ENCODE measurements at regions not wholly inside any gene's neighbourhood (a gene's known extent, or its start where the extent isn't known, plus 50 kb on each side); places are given as distances from the start of the nearest gene placed in this dataset.

GRCh38 chr4:169912996-169913395 lies 113.2 kb downstream of the MFAP3L start:
- H3K27ac ChIP-seq (ENCODE audit: low read depth in 1 of 2, low read length in 1 of 2): no peak overlapping the region
- no peak overlapping the region for H3K9ac ChIP-seq (ENCODE audit: insufficient read depth in 1 of 2, low read length in 2 of 2)
- no peak overlapping the region for H3K4me3 ChIP-seq
- H3K27me3 ChIP-seq (ENCODE audit: control insufficient read depth in 3 of 3, insufficient read depth in 3 of 3, low read length in 2 of 3): no peaks in the 10 kb centered on the region
- H3K36me3 ChIP-seq (ENCODE audit: control insufficient read depth in 4 of 4, insufficient read depth in 4 of 4, low read length in 4 of 4): no peaks in the 10 kb centered on the region
- peaks cover 0 to 6% (median 0%) of the 10 kb centered on the region in 4 donors for H3K9me3 ChIP-seq (ENCODE audit: control insufficient read depth in 4 of 4, insufficient read depth in 3 of 4, low read length in 3 of 4)
- WGBS, 2 donors: 85 to 89% methylated on average over 3 of the region's 3 CpGs
- ATAC-seq (ENCODE audit: insufficient read depth, low FRiP score) (no peak), DNase-seq (no peak)
- no peaks in the 10 kb centered on the region for H3K4me1 ChIP-seq (ENCODE audit: control insufficient read depth in 5 of 5, insufficient read depth in 5 of 5, low read length in 5 of 5)
- TF ChIP-seq CTCF (IDR thresholded peaks at IDR 0.05; ENCODE audit: control extremely low read depth, extremely low read depth): no peak

- no peaks in the 10 kb centered on the region for H3K4me1 ChIP-seq (ENCODE audit: control insufficient read depth in 5 of 5, insufficient read depth in 5 of 5, low read length in 5 of 5)
- no peaks in the 10 kb centered on the region for H3K27me3 ChIP-seq (ENCODE audit: control insufficient read depth in 3 of 3, insufficient read depth in 3 of 3, low read length in 2 of 3)
- H3K9me3 ChIP-seq (ENCODE audit: control insufficient read depth in 4 of 4, insufficient read depth in 3 of 4, low read length in 3 of 4): no peaks in the 10 kb centered on the region
- TF ChIP-seq CTCF (IDR thresholded peaks at IDR 0.05; ENCODE audit: control extremely low read depth, extremely low read depth): no peak
- DNase-seq (no peak), ATAC-seq (ENCODE audit: insufficient read depth, low FRiP score) (no peak)
- no peak overlapping the region for H3K9ac ChIP-seq (ENCODE audit: insufficient read depth in 1 of 2, low read length in 2 of 2)
- no peak overlapping the region for H3K27ac ChIP-seq (ENCODE audit: low read depth in 1 of 2, low read length in 1 of 2)
- H3K36me3 ChIP-seq (ENCODE audit: control insufficient read depth in 4 of 4, insufficient read depth in 4 of 4, low read length in 4 of 4): no peaks in the 10 kb centered on the region
- no peak overlapping the region for H3K4me3 ChIP-seq
- 49 to 53% methylated on average over 2 of the region's 2 CpGs for WGBS, 2 donors
Measured at GRCh38 chr4:169909897-169910296, 116.3 kb downstream of the MFAP3L start.

- no peaks in the 10 kb centered on the region for H3K4me1 ChIP-seq (ENCODE audit: control insufficient read depth in 5 of 5, insufficient read depth in 5 of 5, low read length in 5 of 5)
- H3K4me3 ChIP-seq: no peak overlapping the region
- WGBS, 2 donors: 78% methylated on average over 9 of the region's 9 CpGs
- H3K36me3 ChIP-seq (ENCODE audit: control insufficient read depth in 4 of 4, insufficient read depth in 4 of 4, low read length in 4 of 4): no peaks in the 10 kb centered on the region
- H3K9me3 ChIP-seq (ENCODE audit: control insufficient read depth in 4 of 4, insufficient read depth in 3 of 4, low read length in 3 of 4): no peaks in the 10 kb centered on the region
- no peaks in the 10 kb centered on the region for H3K27me3 ChIP-seq (ENCODE audit: control insufficient read depth in 3 of 3, insufficient read depth in 3 of 3, low read length in 2 of 3)
- ATAC-seq (ENCODE audit: insufficient read depth, low FRiP score): no peak
- DNase-seq: no peak
- H3K9ac ChIP-seq (ENCODE audit: insufficient read depth in 1 of 2, low read length in 2 of 2): no peak overlapping the region
- H3K27ac ChIP-seq (ENCODE audit: low read depth in 1 of 2, low read length in 1 of 2): no peak overlapping the region
- no peak for TF ChIP-seq CTCF (IDR thresholded peaks at IDR 0.05; ENCODE audit: control extremely low read depth, extremely low read depth)
Measured at GRCh38 chr4:169909479-169909878, 116.7 kb downstream of the MFAP3L start.

GRCh38 chr4:169907705-169908104 lies 118.5 kb downstream of the MFAP3L start:
- Histone ChIP-seq H3K9ac (ENCODE audit: insufficient read depth in 1 of 2, low read length in 2 of 2) (no peak overlapping the region), H3K4me3 (no peak overlapping the region), H3K27me3 (ENCODE audit: control insufficient read depth in 3 of 3, insufficient read depth in 3 of 3, low read length in 2 of 3) (no peaks in the 10 kb centered on the region), H3K4me1 (ENCODE audit: control insufficient read depth in 5 of 5, insufficient read depth in 5 of 5, low read length in 5 of 5) (no peaks in the 10 kb centered on the region), H3K9me3 (ENCODE audit: control insufficient read depth in 4 of 4, insufficient read depth in 3 of 4, low read length in 3 of 4) (no peaks in the 10 kb centered on the region), H3K27ac (ENCODE audit: low read depth in 1 of 2, low read length in 1 of 2) (no peak overlapping the region), H3K36me3 (ENCODE audit: control insufficient read depth in 4 of 4, insufficient read depth in 4 of 4, low read length in 4 of 4) (no peaks in the 10 kb centered on the region)
- ATAC-seq (ENCODE audit: insufficient read depth, low FRiP score) (no peak), DNase-seq (no peak)
- WGBS, 2 donors: 92 to 100% methylated on average over 1 of the region's 1 CpG
- no peak for TF ChIP-seq CTCF (IDR thresholded peaks at IDR 0.05; ENCODE audit: control extremely low read depth, extremely low read depth)

Data from lung (tissue), 11 donors.